Psoas muscle (tissue), 7 donors: ENCODE measurements at regions not wholly inside any gene's neighbourhood (a gene's known extent, or its start where the extent isn't known, plus 50 kb on each side); places are given as distances from the start of the nearest gene placed in this dataset.

ENCODE experiments used
- ATAC-seq, 4 donors: fragments of 200-7000 bp; cut with Tn5 transposase; one replicate each; pipeline ENCODE4 v1.9.1; 2020; ENCODE audit warnings: moderate library complexity in 3 of 4, mild to moderate bottlenecking in 2 of 4
- DNase-seq, 2 donors: peaks; one replicate each; pipeline ENCODE4 v3.0.0-alpha.2; 2020
- H3K27ac ChIP-seq: fragments of 200-600 bp; one replicate; pipeline ENCODE4 v1.8.0; 2022
- H3K27me3 ChIP-seq, 3 donors: fragments of 200-600 bp in 1 of 3; one replicate each; pipeline versions ENCODE4 v1.6.1 to v1.8.0; 2013 to 2022; ENCODE audit warnings: low read length in 2 of 3, mild to moderate bottlenecking in 2 of 3, moderate library complexity in 1 of 3; ENCODE audit not compliant: insufficient read depth in 3 of 3
- H3K36me3 ChIP-seq, 2 donors: fragments of 200-600 bp in 1 of 2; one replicate each; pipeline versions ENCODE4 v1.6.1 to v1.8.0; 2013 to 2022; ENCODE audit warnings: low read depth in 1 of 2, mild to moderate bottlenecking in 1 of 2, moderate library complexity in 1 of 2; ENCODE audit not compliant: insufficient read depth in 1 of 2
- H3K4me1 ChIP-seq: fragments of 200-600 bp; one replicate; pipeline ENCODE4 v1.8.0; 2022
- H3K4me3 ChIP-seq: fragments of 200-600 bp; one replicate; pipeline ENCODE4 v1.8.0; 2022; ENCODE audit warnings: mild to moderate bottlenecking
- H3K9me3 ChIP-seq: fragments of 200-600 bp; one replicate; pipeline ENCODE4 v1.8.0; 2022
- WGBS, 3 donors: extraction: QIAGEN DNeasy Blood & Tissue Kit; methylation state at CpG; one replicate each; pipeline versions ENCODE4 v1.1.6 to v1.1.7; 2013; 5-methylcytosine and 5-hydroxymethylcytosine counted together
- intact Hi-C, 2 donors: fragments of 100-400 bp; cut with DNase I; formaldehyde crosslinking; loops; one replicate each; pipeline versions ENCODE4 v1.11.0 to v1.14.2; 2022
- TF ChIP-seq, protein P1 (sequence below): fragments of 200-600 bp; IDR thresholded peaks from one replicate; pipeline ENCODE4 v1.8.0; 2022; ENCODE audit warnings: antibody characterized with exemption
- donor health status: healthy with polysubstance abuse.
- donor health status: DM: no; HTN: no; CAD: no; lungs with moderate emphysema.
- donor health status: Bipolar disorder and iron deficiency.
- donor health status: healthy.
- donor health status: DM: yes; HTN: yes; CAD: no.
- donor health status: DM: no; HTN: no; CAD: no.
- donor health status: DM: yes; HTN: yes; CAD: no.

DNA sequence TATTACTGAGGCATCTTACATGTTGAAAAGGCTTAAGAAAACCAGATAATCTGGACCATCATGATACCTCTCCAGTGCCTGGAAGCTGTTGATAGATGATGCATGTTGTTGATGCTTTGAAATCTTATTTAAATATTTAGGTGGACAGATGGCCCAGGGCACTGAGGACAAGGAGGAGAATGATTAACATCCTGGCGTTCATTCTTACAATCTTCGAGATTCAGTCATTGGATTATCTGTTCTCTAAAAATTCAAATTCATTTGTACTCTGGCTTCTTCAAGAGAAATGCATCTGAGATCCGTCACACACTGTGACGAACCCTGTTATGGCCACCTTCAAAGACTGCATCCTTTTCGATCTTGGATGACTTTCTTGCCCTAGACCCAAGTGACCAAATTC lies 121.3 kb upstream of the IGF1 start:
- H3K4me3 ChIP-seq: no peak overlapping the region
- no peaks in the 10 kb centered on the region for H3K36me3 ChIP-seq
- intact Hi-C loops: no loop called here
- H3K27ac ChIP-seq: no peak overlapping the region
- H3K9me3 ChIP-seq: no peaks in the 10 kb centered on the region
- no peaks in the 10 kb centered on the region for H3K27me3 ChIP-seq
- TF ChIP-seq, protein P1, sequence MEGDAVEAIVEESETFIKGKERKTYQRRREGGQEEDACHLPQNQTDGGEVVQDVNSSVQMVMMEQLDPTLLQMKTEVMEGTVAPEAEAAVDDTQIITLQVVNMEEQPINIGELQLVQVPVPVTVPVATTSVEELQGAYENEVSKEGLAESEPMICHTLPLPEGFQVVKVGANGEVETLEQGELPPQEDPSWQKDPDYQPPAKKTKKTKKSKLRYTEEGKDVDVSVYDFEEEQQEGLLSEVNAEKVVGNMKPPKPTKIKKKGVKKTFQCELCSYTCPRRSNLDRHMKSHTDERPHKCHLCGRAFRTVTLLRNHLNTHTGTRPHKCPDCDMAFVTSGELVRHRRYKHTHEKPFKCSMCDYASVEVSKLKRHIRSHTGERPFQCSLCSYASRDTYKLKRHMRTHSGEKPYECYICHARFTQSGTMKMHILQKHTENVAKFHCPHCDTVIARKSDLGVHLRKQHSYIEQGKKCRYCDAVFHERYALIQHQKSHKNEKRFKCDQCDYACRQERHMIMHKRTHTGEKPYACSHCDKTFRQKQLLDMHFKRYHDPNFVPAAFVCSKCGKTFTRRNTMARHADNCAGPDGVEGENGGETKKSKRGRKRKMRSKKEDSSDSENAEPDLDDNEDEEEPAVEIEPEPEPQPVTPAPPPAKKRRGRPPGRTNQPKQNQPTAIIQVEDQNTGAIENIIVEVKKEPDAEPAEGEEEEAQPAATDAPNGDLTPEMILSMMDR: no peak
- DNase-seq (no peak), ATAC-seq (no peak)
- H3K4me1 ChIP-seq: no peaks in the 10 kb centered on the region
- WGBS, 3 donors: 29 to 59% (median 37%) methylated on average over 5 of the region's 5 CpGs

DNA sequence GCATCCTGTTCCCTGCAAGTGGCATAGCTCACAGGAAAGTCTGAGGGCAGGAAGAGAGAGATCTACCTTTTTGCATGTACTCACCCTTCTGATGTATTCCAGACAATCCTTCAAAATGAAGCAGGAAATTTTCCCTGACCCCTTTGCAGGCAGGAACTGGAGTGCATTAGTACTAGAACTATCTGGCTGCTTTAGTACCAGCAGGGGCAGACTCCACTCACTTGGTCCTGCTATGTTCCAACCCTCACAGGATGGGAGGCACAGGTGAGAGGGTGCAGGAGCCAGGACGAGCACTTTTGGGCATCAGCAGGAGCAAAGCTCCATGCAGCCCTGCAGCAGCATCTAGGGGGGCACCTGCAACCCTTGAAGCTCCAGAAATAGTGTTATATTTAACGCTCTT lies 116.3 kb upstream of the IGF1 start:
- TF ChIP-seq, protein P1: no peak
- Histone ChIP-seq H3K4me1 (no peaks in the 10 kb centered on the region), H3K36me3 (no peaks in the 10 kb centered on the region), H3K4me3 (no peak overlapping the region), H3K27ac (no peak overlapping the region), H3K27me3 (no peaks in the 10 kb centered on the region), H3K9me3 (no peaks in the 10 kb centered on the region)
- DNase-seq: no peak
- WGBS, 3 donors: 36 to 70% (median 63%) methylated on average over 2 of the region's 2 CpGs
- intact Hi-C loops: no loop called here
- ATAC-seq: no peak

DNA sequence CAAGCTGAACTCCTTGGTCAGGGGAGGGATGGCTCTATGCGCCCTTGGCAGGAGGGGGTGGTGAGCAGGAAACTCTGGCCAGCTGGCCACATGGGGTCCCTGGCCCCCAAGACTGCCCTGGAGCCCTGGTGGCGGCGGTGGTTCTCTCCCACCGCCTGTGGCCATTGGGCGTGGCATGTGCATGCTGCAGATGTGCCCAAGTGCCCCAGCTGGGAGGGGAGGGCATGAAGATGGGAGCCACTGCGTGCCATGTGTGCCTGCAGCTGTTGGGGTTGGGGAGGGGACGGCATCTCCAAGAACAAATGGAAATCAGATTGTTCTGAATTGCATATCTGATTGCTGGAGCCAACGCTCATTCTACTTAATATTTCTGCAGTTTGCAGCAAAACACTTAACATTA lies 115.7 kb upstream of the IGF1 start:
- no peaks in the 10 kb centered on the region for H3K36me3 ChIP-seq
- DNase-seq (no peak), ATAC-seq (no peak)
- no peaks in the 10 kb centered on the region for H3K4me1 ChIP-seq
- TF ChIP-seq, protein P1: no peak
- no peaks in the 10 kb centered on the region for H3K27me3 ChIP-seq
- intact Hi-C loops: no loop called here
- WGBS, 3 donors: 33 to 55% (median 39%) methylated on average over 8 of the region's 8 CpGs
- H3K27ac ChIP-seq: no peak overlapping the region
- no peak overlapping the region for H3K4me3 ChIP-seq
- H3K9me3 ChIP-seq: no peaks in the 10 kb centered on the region

DNA sequence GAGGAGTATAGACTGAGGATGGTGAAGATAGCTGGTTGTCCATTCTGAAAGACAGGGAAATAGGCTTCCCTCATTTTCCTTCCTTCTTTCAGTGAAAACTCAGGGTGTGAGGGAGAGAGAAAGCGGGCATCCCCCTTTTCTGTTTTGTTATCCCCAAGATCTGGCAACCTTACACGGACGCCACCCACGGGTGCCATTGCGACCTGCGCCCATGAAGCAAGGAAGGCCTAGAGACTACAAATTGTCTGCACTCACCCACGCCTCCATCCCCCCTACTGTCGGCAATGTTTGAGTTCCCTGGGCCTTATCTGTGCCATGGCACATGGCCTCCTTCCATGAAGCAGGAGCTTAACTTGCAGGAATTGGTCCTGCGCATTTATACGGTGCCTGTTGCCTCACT lies 115.0 kb upstream of the IGF1 start:
- no peaks in the 10 kb centered on the region for H3K36me3 ChIP-seq
- 78 to 87% (median 83%) methylated on average over 10 of the region's 10 CpGs for WGBS, 3 donors
- TF ChIP-seq, protein P1: no peak
- DNase-seq (no peak), ATAC-seq (no peak)
- no peaks in the 10 kb centered on the region for H3K4me1 ChIP-seq
- intact Hi-C loops: no loop called here
- no peak overlapping the region for H3K27ac ChIP-seq
- H3K9me3 ChIP-seq: no peaks in the 10 kb centered on the region
- no peak overlapping the region for H3K4me3 ChIP-seq
- no peaks in the 10 kb centered on the region for H3K27me3 ChIP-seq

DNA sequence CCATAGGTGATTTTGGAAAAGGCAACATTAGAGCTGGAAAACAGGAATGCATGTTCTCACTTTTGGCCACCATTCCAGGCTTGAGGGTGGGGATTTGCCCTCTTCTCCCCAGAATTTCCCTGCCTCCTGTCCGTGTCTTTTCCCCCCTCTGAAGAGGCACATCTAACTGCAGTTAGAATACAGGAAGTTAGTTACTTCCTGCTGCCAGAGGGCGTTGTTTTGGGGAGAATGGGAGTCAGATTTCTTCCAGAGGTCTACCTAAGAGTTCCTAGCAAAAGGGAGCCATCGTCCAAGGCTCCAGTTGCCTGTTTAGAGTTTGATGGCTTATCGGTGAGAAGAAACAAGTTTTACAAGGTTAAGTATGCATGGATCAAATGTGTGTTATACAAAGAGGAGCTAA lies 112.8 kb upstream of the IGF1 start:
- TF ChIP-seq, protein P1: no peak
- H3K27me3 ChIP-seq: no peaks in the 10 kb centered on the region
- intact Hi-C loops: no loop called here
- H3K9me3 ChIP-seq: no peaks in the 10 kb centered on the region
- ATAC-seq: no peak
- no peak overlapping the region for H3K4me3 ChIP-seq
- no peak overlapping the region for H3K27ac ChIP-seq
- no peaks in the 10 kb centered on the region for H3K4me1 ChIP-seq
- no peaks in the 10 kb centered on the region for H3K36me3 ChIP-seq
- DNase-seq: no peak
- 74 to 83% (median 77%) methylated on average over 4 of the region's 4 CpGs for WGBS, 3 donors
